DOHH2 (cell line): ENCODE measurements at regions not wholly inside any gene's neighbourhood (a gene's known extent, or its start where the extent isn't known, plus 50 kb on each side); places are given as distances from the start of the nearest gene placed in this dataset.

ENCODE experiments used
- CTCF ChIP-seq: fragments of 200-600 bp; sonication (generic); IDR thresholded peaks from one replicate; pipeline ENCODE4 v1.5.1; 2014; ENCODE audit warnings: antibody characterized with exemption, mild to moderate bottlenecking, low read depth, low read length; ENCODE audit not compliant: poor library complexity, severe bottlenecking
- EZH2phosphoT487 ChIP-seq: fragments of 200-600 bp; sonication (generic); IDR thresholded peaks from 2 replicates; pipeline ENCODE4 v1.6.1; 2017; ENCODE audit warnings: borderline replicate concordance, mild to moderate bottlenecking, antibody characterized with exemption, low read length, moderate library complexity, mixed read lengths

- TF ChIP-seq CTCF = no peak
- TF ChIP-seq EZH2phosphoT487 = no peak
These were observed 224.8 kb downstream of the RPAP3 start for GRCh38 chr12:47481041-47481440.
